ENCODE measurements at regions not wholly inside any gene's neighbourhood (a gene's known extent, or its start where the extent isn't known, plus 50 kb on each side); places are given as distances from the start of the nearest gene placed in this dataset.

DNA sequence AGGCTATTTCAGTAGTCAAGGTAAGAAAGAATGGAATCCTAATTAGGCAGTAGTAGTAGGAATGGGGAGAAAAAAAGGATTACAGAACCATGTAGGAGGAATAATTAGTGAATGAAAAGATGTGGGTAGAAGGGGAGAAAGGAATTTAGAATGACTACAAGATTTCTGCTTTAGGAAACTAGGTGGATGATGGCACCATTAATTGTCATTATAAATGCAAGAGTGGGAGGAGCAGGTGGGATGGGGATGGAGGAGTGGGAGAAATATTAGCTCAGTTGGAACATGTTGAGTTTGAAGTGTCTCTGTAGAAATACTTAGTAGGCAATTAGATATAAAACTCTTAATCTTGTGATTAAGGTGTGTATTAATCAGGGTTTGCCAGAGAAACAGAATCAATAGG, 50.0 kb upstream of the C21orf91 start:
- FAIRE-seq = no peak

All from A204.1 (cell line).